Activated CD4-positive, CD25-positive, alpha-beta regulatory T cell treated with anti-CD3 and anti-CD28 coated beads, Interleukin-2, amount 50 U/mL, for 24 hours (primary cell): ENCODE measurements at regions not wholly inside any gene's neighbourhood (a gene's known extent, or its start where the extent isn't known, plus 50 kb on each side); places are given as distances from the start of the nearest gene placed in this dataset.

Source experiments
- ATAC-seq, 2 donors: fragments of 150-1000 bp; cut with Tn5 transposase; one replicate each; pipeline ENCODE4 v1.10.0; 2021; ENCODE audit warnings: mild to moderate bottlenecking in 1 of 2, moderate library complexity in 1 of 2

- no peak for ATAC-seq
These were observed 303.6 kb downstream of the UTP18 start for GRCh38 chr17:51563961-51564360.

GRCh38 chr17:51572115-51572514 is 311.8 kb downstream of the UTP18 start:
- ATAC-seq: no peak
